Posterior vena cava (tissue), 2 donors: ENCODE measurements at regions not wholly inside any gene's neighbourhood (a gene's known extent, or its start where the extent isn't known, plus 50 kb on each side); places are given as distances from the start of the nearest gene placed in this dataset.
"Not testable (repeated sequence)": the region's sequence is repeated elsewhere in the genome, so short reads cannot be mapped to it uniquely, and the experiment has no call there.

Experiments used
- DNase-seq: peaks from one replicate; pipeline ENCODE4 v3.0.0-alpha.2; 2020; ENCODE audit warnings: low spot score
- intact Hi-C, 2 donors: fragments of 100-400 bp; cut with DNase I; formaldehyde crosslinking; loops; one replicate each; pipeline versions ENCODE4 v1.14.1 to v1.14.2; 2022 to 2023
- donor health status: DM: yes; HTN: yes; CAD: no.
- donor health status: DM: yes; HTN: yes; CAD: no.

DNA sequence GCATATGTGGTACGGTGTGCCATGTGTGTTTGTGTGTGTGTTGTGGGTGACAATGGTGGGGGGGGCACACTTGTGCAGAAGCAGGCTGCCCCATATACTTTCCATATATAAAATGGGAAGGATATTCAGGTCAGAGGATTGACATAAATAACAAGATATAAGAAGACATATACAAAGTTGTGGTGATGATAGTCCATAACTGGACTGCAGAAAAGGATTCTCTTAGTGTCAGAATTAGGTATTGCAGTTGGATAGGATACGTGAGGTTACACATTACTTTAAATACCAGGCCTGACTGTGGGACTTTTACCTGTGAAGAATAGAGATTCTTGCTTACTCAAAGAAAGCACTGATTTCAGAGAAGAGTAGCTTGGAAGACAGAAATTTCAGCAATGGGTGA, 1260.3 kb downstream of the EPHA7 start:
- intact Hi-C loops, result no loop called here
- DNase-seq, result no peak

DNA sequence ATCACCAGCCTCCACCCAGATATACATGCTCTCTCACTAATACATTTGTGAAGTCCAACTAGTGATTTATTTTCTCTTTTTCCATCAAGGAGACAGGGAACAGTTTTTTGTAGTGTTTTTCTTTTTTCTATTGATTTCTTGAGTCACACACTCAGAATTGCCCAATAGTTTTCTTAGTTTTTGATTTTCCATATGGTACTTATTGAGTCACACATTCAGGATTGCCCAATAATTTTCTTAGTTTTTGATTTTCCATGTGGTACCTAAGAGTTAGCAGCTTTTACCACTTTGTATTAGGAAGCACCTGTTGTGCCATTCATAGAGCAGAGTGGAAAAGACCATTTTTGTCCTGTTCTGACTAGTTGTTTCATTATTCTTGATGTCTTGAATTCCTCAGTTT, 1268.8 kb downstream of the EPHA7 start:
- DNase-seq, result no peak
- intact Hi-C loops, result no loop called here

DNA sequence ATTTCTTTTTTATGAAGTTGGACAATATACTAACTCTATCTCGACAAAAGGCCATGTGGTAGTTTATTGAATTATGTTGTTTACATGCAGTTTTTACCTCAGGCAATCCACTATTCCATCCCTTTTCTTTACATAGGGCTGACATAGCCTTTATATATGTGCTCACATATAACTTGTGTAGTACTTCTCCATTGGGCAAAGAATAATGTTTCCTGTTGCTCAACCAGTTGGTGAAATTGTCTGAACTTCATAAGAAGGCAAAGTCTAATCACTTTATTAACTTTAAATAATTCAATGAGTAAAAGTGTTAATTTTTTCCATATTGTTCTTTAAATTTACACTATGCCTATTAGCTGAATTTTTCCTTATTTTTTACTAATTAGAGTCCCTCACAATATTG, 1272.1 kb downstream of the EPHA7 start:
- intact Hi-C loops, result no loop called here
- DNase-seq, result no peak

DNA sequence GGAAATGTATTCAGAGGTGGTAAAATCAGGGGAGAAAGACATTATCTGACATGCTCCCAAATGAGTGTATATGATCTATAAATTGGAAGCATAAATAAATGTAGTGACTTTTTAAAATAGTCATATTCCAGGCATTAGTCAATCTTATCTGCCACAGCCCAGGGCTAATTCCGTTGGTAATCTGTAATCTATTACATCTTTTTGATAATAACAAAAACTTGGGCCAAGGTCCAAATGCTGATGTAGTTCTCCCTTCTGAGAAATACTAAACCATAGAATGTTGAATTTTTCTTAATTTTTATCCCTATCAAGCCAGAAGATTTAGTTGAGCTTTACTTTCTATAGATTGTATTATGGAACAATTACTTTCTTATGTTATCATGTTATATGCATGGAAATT, 1279.8 kb downstream of the EPHA7 start:
- no peak for DNase-seq
- intact Hi-C loops, result no loop called here

DNA sequence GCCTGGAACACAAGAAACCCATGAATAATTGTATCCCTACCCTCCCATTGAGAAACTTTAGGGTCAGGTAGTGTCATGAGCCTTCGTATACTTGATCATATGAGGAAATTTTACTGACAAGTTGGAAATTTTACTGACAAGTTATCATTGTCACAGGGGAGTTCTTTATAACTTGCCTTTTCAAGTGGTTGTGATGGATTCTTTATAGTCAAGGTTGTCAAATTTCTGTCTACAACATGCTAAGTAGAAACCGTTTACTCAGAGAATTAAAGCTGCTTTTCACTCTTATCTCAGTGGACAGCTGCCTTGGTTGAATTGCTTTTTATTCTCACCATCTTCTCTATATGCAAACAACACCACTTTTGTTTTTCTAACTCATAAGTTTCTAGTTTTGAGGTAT, 1286.4 kb downstream of the EPHA7 start:
- DNase-seq, result no peak
- intact Hi-C loops, result no loop called here

DNA sequence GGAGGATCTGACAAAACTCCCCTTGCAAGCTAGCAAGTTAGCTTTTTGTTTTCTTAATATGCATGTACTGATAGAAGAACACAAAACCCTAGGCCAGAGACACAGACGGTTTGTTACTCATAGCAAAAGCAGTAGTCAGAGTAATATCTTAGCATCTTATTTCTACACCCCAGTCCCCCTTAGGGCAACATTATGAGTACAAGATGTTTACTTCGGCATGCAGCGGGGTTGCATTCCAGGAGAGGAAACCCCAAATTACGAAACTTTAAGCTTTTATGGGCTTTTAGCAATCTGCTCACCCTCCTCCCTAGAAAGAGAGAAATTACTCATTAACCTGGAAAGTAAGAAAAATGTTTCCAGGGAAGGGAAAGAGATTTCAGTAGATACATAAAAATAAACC, 1286.9 kb downstream of the EPHA7 start:
- DNase-seq, result no peak
- intact Hi-C loops, result no loop called here

DNA sequence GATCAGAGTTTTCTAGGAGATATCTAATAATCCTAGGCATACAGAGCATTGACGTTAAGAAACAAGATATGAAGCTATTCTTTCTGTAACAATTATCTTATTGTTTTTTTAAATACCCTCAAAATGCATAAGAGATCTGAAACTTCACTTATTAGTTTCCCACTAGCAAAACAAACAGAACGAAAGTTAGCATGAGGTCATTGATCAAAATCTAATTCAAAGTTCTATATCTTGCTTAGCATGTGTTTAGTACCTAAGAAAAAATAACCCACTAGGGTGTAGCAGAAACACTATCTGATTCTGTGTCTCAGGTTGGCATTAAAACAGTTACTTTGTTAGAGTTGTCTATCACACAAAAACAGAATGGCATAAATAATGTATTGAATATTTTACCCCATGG, 1288.4 kb downstream of the EPHA7 start:
- no peak for DNase-seq
- intact Hi-C loops, result no loop called here

DNA sequence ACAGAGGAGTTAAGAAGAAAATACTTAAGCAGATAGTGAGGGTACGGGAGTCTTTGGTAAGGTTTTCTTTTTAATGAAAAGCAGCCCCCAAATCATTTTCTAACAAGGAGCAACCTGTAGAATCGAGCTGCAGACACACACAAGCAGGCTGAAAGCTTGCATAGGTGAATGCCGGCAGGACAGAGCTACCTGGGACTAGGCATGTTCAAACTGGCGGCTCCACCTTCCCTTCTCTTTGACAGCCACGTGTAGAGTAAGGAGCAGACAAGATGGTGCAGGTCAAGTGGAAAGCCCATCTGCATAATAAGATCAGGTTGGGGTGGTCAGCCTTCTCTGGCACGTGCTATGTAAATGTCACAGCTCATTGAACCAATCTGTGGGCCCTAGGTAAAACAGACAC, 1292.4 kb downstream of the EPHA7 start:
- intact Hi-C loops, result no loop called here
- DNase-seq, result no peak

DNA sequence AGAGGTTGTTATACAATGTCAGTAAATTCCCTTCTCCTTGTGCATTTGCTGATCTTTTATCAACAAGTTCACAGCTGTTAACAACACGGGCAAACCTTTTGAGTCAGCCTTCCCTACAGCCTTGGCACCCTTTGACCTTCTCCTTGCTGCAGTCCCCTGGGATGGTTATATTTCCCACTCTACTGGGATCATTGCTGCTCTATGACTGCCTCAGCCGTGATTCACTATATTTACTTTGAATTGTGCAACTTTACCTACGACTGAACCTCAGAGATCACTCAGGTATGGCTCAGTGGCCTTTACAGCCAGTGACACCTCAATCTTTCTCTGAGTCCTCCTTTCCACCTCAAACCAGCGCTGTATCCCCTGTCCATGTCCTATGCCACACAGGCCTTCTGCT, 1293.3 kb downstream of the EPHA7 start:
- intact Hi-C loops, result no loop called here

DNA sequence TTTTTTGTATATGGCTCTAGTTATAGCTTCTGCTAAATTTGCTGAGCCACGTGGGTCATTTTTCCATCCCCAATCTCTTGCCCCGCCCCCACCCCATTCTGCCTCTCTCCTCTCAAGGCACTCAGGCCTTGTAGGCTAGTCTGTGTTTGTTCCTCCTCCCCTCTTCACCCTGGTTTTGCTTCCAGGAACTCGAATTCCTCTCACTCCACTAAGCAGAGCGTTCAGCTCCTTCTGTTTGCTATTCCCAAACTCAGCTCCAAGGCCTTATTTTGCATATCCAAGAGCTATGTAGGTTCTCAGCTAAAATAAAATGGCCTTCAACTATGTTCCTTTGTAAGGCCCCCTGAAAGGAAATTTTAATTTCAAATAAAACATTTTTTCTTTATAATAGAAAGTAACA, 1293.7 kb downstream of the EPHA7 start:
- intact Hi-C loops, result no loop called here

More for the DNA sequence above, 1293.3 kb downstream of the EPHA7 start:
- no peak for DNase-seq

DNA sequence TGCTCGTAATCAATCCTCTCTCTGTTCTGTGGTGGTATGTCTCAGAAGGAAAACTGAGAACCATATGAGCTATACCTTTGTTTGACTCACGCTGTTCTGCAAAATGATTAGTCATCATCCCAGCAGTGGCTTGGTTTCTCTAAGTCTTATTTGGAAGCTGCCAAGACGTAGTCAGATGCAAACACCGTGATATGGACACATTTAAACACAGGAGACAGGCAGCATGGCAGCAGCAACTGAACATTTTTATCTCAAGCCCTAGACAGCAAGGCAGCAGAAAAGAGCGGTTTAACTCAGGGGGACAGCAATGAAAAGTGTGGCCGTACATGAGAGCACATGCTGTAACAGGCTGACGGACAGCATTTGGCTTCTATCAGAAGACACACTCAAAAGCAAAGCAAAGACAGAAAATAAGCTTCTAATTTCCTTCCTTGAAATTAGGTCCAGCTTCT, 1295.1 kb downstream of the EPHA7 start:
- intact Hi-C loops, result no loop called here
- no peak for DNase-seq

More for the DNA sequence above, 1293.7 kb downstream of the EPHA7 start:
- no peak for DNase-seq

DNA sequence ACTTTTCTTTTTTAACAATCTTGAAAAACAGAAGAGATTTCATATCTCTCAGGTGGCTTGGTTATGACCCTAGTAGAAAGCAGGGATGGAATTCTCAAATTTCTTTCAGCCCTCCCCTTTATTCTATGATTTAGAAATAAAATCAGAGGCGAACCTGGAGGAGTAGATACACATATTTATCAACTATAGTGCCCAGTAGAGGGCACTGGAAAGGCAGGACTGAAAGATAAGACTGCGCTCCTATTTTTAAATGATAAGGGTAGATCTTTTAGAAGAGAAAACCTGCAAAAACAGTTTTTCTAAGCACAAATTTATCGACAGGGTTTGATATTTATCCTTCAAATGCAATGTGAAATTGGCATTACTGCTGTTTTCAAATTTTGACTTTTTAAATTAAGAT, 1296.6 kb downstream of the EPHA7 start:
- DNase-seq, result no peak
- intact Hi-C loops, result no loop called here

DNA sequence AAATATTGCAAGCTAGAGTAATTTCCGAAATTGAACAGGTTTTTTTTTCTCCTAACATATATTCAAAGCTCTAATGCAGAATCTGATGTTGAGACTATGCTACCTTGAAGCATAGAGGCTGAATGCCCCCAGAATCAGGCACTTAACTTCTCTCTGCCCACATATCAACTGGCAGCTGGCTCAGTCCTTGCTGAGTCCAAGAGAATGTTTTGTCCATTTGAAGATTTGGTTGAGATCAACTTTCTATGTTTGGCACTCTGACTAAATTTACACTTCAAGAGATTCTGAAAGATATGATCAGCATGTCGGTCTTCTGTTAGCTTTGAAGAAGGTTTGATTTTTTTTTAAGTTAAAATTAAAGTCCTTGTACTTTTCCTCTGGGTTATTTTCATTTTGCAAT, 1298.1 kb downstream of the EPHA7 start:
- no peak for DNase-seq
- intact Hi-C loops, result no loop called here

DNA sequence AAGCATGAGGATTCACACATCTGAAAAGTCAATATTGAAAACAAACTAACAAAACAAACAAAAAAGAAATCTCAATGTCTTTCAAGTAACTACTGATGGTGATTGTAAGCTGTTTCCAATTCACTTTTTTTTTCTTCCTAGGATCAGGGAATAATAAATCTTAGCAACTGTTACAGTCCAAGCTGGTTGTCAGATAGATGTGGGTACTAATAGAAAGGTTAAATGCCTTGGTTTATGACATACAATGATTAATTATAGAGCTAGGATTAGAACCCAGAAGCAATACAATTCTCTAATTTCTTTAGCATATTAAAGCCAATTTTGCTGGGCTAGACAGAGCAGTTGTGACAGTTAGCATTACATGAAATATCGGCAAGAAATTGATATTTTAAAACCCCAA, 1301.6 kb downstream of the EPHA7 start:
- no peak for DNase-seq
- intact Hi-C loops, result no loop called here

DNA sequence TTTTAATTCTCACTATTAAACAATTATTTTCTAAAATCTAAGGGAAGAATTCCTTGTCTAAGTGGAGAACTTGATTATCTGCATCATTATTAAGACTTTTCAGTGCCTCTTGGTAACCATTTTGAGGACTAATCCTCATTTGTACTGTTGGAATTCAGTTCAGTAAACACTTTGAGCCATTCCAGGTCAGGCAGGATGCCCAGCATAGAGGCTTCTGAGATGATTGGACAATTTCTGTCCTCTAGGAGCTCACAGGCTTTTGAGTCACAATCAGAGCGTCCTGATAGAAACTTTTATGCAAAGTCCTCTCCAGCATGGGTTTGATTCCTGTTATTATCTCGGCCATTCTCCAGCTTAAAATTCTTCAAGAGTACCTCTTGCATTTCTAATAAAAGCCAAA, 1304.6 kb downstream of the EPHA7 start:
- intact Hi-C loops, result no loop called here
- DNase-seq, result no peak

DNA sequence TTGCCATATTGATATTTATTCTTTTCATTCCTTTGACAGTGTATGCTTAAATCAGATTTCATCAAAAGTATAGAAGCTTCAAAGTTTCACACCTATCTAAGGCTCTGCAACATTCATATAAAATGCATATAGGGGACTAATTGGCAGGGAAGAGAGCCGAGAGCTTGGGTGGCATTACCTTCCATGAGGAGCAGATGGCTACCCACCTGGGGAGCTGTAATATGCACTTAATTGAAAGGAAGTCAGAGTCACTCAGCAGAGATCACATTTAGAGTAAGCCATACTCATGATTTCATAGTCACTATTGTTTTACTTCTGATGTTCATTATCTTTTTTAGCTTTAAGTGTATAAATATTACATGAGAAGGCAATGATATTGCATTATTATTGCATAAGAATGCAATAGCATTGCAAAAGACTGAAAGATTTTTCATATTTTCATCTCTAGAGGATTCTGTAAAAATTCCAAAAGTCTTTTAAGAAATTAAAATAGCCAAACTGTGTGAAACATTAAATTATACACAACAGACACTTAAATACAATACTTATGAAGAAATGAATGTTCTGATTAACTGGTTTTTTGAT, 1305.2 kb downstream of the EPHA7 start:
- DNase-seq, result no peak
- intact Hi-C loops, result no loop called here

DNA sequence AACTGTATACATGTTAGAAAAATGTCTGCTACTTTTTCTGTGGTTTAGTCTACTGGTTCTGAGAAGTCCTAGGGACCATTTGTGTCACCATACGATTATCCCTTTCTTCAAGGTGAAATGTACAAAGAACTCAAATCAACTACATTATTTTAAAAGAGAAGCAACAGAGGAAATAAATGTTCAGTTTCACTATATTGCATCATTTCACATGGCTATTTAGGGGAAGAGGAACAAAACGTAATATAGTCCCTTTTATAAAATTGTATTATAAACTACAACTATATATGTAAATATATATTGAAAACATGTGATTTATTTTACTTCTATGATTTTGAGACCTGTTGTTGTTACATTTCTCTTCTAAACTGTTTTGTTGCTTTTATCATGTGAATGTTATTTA, 1308.0 kb downstream of the EPHA7 start:
- intact Hi-C loops, result no loop called here
- no peak for DNase-seq

DNA sequence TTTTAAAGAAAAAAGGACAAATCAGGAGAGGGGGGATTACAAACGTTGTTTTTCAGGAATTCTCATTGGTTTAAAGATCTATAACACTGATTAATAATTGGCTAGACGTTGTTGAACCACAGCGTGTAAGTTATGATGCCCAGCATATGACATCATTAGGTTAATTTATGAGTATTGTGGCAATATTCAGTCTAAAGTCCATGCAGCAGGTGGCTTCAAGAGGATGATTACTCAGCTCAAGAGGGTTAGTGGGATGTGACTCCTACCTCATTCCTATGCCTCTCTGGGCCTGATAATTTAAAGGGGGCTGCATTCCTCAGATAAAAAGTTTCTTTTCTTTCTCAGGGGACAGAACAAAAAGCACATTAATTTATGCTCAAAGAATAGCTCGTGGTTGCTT, 1309.0 kb downstream of the EPHA7 start:
- DNase-seq, result no peak
- intact Hi-C loops, result no loop called here

DNA sequence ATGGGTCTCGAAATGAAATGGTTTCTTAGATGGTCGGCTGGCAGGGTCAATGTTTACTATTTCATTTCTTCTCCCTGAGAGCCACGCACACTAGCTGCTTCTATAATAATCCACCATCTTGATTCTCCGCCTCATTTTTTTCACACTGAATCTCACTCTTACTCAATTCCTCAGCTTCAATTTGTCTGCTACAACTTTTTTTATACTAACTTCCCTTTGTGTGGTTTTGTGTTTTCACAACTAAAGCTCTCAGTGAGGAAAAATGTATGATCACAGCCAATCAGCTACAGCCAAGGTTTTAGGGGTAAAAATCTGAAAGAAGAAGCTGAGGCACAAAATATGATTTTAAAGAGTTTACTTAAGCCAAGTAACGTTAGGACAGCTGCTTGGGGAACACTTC, 1309.4 kb downstream of the EPHA7 start:
- intact Hi-C loops, result no loop called here
- DNase-seq, result no peak

DNA sequence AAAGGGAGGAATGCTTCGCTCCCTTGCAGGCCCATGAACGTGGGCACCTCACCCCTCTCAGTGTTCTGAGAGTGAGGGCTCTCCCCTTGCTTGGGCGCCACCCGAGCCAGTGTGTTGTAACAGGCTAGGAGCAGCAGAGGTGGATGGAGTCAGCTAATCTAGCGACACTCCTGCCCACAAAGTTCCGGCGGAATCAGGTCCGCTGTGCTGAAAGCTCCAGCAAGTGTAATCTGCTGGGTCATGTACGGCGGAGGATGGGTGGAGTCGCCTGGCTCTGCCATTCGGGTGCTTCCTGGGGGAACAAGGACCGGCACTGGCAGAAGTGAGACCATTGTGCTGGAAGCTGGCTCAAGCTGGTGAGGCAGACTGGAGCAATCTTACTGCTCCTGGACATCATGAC, 1310.1 kb downstream of the EPHA7 start:
- no peak for DNase-seq
- intact Hi-C loops, result no loop called here

DNA sequence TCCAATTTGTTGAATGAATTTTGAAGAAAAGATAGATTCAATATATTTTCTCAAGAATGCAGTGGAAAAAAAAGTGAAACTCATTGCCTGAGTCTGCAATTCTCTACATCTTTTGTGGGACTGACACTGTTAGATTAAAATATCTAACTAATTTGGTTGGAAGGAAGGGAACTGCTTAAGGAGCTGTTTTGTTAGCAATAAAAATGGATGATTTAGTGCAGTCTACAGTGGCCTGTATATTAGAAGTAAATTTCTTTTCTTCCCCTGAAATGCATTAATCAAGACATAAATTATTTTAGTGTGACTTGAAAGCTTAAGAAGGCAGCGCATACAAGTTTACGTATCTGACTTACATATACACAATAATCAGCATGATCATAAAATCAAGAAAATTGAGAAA, 1332.6 kb downstream of the EPHA7 start:
- no peak for DNase-seq
- intact Hi-C loops, result no loop called here

DNA sequence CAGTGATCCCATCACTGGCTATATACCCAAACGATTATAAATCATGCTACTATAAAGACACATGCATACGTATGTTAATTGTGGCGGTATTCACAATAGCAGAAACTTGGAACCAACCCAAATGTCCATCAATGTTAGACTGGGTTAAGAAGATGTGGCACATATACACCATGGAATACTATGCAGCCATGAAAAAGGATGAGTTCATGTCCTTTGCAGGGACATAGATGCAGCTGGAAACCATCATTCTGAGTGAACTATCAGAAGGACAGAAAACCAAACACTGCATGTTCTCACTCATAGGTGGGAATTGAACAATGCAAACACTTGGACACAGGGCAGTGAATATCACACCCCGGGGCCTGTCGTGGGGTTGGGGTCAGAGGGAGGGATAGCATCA, 1335.4 kb downstream of the EPHA7 start:
- DNase-seq, intact Hi-C loops: not testable (repeated sequence)
